ENCODE measurements at regions not wholly inside any gene's neighbourhood (a gene's known extent, or its start where the extent isn't known, plus 50 kb on each side); places are given as distances from the start of the nearest gene placed in this dataset.

DNA sequence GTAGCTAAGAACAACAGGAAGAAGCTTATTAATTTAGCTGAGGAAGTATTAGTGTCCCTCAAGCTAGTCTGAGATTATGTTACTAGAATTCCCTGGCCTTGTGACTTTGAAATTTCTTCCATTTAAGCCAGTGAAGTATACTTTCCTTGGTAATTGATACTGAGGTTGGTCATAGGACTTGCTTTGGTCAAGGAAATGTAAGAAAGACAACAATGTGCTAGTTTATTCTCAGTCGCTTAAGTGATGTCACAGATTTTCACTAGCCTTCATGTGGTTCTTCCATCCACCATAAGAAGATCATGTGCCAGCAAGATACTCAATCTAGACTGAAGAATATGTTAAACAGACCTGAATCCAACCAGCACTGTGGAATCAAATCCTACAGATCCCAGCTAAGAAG lies 1140.1 kb downstream of the TECRL start:
- Histone ChIP-seq H3K27me3 (ENCODE audit: control insufficient read depth, insufficient read depth, low read length) (no peaks in the 10 kb centered on the region), H3K4me3 (ENCODE audit: low read depth in 2 of 2, low read length in 2 of 2) (no peak overlapping the region), H3K4me1 (ENCODE audit: control insufficient read depth, insufficient read depth, low read length) (no peaks in the 10 kb centered on the region), H3K9me3 (ENCODE audit: control insufficient read depth, insufficient read depth, low read depth, low read length) (no peaks in the 10 kb centered on the region), H3K36me3 (ENCODE audit: control insufficient read depth, insufficient read depth, low read length) (no peaks in the 10 kb centered on the region), H3K27ac (ENCODE audit: low read length) (no peak overlapping the region)
- ChIA-PET CTCF (no interaction called here), POLR2A (interaction anchor here (0.6 kb wide), 1 partner anchor 72 kb away, joined by 3 read pairs; no protein-coding TSS in a partner anchor)
- DNase-seq (ENCODE audit: low read depth, low spot score) (no peak), ATAC-seq (no peak)
- no peak for TF ChIP-seq REST (IDR thresholded peaks at IDR 0.05; ENCODE audit: insufficient read depth in 1 of 2, low read depth in 2 of 2, low read length in 1 of 2)
- no peak for TF ChIP-seq CTCF (IDR thresholded peaks at IDR 0.05)
- TF ChIP-seq SIN3A (IDR thresholded peaks at IDR 0.05; ENCODE audit: borderline replicate concordance, insufficient read depth, low read depth, low read length): no peak
- no peak for TF ChIP-seq TCF7L2 (IDR thresholded peaks at IDR 0.05; ENCODE audit: low read depth, low read length)
- no peak for TF ChIP-seq POLR2AphosphoS5 (IDR thresholded peaks at IDR 0.05; ENCODE audit: low read depth, low read length)
- no TSS peak for BruUV-seq (replicated peaks)
- in situ Hi-C loops (cut with HindIII; ENCODE audit: low pct_unique_long_range_greater_than_20kb, low sequenced_read_pairs) (no loop called here), intact Hi-C loops (cut with micrococcal nuclease; ENCODE audit: unreplicated experiment) (no loop called here)

DNA sequence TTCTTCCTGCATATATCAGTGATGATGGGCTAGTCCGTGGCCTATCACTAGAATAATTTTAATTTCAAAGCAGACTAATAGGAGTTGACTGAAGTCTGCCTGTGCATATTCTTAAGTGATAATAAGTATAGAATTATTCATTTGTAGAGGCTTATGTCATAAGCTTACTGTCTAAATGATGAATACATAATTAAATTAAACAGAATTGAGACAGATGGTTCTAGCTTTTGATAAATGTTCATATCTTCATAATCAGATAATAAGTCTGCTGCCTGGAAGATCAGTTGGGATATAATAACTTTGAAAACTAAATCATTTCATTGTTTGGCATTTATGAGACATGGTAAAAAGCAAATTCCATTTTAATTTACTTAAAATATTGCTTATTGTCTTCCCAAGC lies 1175.6 kb downstream of the TECRL start:
- no peaks in the 10 kb centered on the region for H3K36me3 ChIP-seq (ENCODE audit: control insufficient read depth, insufficient read depth, low read length)
- H3K4me3 ChIP-seq (ENCODE audit: low read depth in 2 of 2, low read length in 2 of 2): no peak overlapping the region
- no peaks in the 10 kb centered on the region for H3K9me3 ChIP-seq (ENCODE audit: control insufficient read depth, insufficient read depth, low read depth, low read length)
- ATAC-seq (no peak), DNase-seq (ENCODE audit: low read depth, low spot score) (no peak)
- H3K27ac ChIP-seq (ENCODE audit: low read length): no peak overlapping the region
- intact Hi-C loops (cut with micrococcal nuclease; ENCODE audit: unreplicated experiment) (no loop called here), in situ Hi-C loops (cut with HindIII; ENCODE audit: low pct_unique_long_range_greater_than_20kb, low sequenced_read_pairs) (no loop called here)
- H3K4me1 ChIP-seq (ENCODE audit: control insufficient read depth, insufficient read depth, low read length): no peaks in the 10 kb centered on the region
- TF ChIP-seq TCF7L2 (IDR thresholded peaks at IDR 0.05; ENCODE audit: low read depth, low read length) (no peak), POLR2AphosphoS5 (IDR thresholded peaks at IDR 0.05; ENCODE audit: low read depth, low read length) (no peak), REST (IDR thresholded peaks at IDR 0.05; ENCODE audit: insufficient read depth in 1 of 2, low read depth in 2 of 2, low read length in 1 of 2) (no peak)
- ChIA-PET POLR2A (no interaction called here), CTCF (no interaction called here)
- H3K27me3 ChIP-seq (ENCODE audit: control insufficient read depth, insufficient read depth, low read length): no peaks in the 10 kb centered on the region
- no TSS peak for BruUV-seq (replicated peaks)

All from Panc1 (cell line).